ENCODE measurements at regions not wholly inside any gene's neighbourhood (a gene's known extent, or its start where the extent isn't known, plus 50 kb on each side); places are given as distances from the start of the nearest gene placed in this dataset.

DNA sequence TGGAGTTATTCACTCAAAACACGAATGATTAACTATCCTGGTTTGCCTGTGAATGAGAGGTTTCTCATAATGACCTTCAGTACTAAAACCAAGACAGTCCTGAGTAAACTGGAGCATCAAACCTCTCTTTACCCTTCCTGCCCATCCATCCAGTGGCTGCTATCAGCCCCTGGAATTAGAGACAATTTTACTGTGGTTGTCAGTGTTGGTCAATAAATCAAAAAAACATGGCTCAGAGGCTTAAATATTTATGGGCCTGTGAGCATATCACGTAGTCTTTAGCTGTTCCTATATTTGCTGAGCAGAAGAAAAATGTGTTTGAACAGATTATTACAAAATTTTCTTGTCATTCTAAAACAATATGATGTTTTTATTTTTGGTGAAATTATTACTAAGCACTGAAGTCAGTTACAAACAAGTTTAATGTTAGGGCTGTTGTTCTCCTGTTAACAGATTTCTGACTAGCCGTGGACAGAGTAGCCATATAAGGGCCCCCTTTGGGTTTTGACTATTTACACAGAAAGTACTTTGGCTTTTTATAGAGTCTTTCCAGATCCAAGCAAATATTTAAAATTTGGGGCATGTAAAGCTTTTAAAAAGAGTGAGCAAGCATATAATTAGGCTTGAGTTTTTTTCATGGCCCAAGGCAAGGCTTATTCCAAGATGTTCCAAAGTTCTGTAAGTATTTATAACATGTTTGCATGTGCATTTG is 580.9 kb downstream of the DIPK2A start:
- no peaks in the 10 kb centered on the region for H3K36me3 ChIP-seq
- no peak overlapping the region for H3K27ac ChIP-seq
- H3K4me3 ChIP-seq = no peak overlapping the region
- no peaks in the 10 kb centered on the region for H3K27me3 ChIP-seq
- TF ChIP-seq POLR2AphosphoS5 (IDR thresholded peaks at IDR 0.05) (no peak), POLR2A (IDR thresholded peaks at IDR 0.05) (no peak), CTCF (IDR thresholded peaks at IDR 0.05) (no peak)
- intact Hi-C loops (cut with DNase I; ENCODE audit: low total_unique reads) = no loop called here
- no peaks in the 10 kb centered on the region for H3K9me3 ChIP-seq
- H3K4me1 ChIP-seq = no peaks in the 10 kb centered on the region
- no peak for DNase-seq (ENCODE audit: low spot score in 2 of 2)

DNA sequence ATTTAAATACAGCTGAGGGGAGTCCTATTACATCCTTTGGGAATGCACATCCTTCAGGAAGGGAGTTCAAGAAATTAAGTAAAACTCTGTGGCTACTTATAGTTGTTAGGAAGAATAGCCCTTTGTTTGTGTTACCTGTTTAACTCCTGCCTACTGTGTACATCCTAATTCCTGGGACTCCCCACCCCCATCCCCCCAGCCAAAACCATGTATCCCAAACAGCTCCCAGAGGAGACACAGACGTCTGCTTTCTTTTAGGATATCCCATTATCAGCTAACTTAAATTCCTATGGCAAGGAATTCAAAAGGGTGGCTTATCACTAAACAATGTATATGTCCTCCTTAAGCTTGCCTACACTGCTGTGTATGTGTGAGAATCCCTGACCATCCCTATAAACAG is 581.7 kb downstream of the DIPK2A start:
- Histone ChIP-seq H3K4me3 (no peak overlapping the region), H3K9me3 (no peaks in the 10 kb centered on the region), H3K36me3 (no peaks in the 10 kb centered on the region), H3K27ac (no peak overlapping the region), H3K4me1 (no peaks in the 10 kb centered on the region), H3K27me3 (no peaks in the 10 kb centered on the region)
- TF ChIP-seq POLR2A (IDR thresholded peaks at IDR 0.05) (no peak), POLR2AphosphoS5 (IDR thresholded peaks at IDR 0.05) (no peak), CTCF (IDR thresholded peaks at IDR 0.05) (no peak)
- intact Hi-C loops (cut with DNase I; ENCODE audit: low total_unique reads) = no loop called here
- DNase-seq (ENCODE audit: low spot score in 2 of 2) = no peak

- Histone ChIP-seq H3K27me3 (no peaks in the 10 kb centered on the region), H3K4me3 (no peak overlapping the region), H3K4me1 (no peaks in the 10 kb centered on the region), H3K27ac (no peak overlapping the region), H3K9me3 (no peaks in the 10 kb centered on the region), H3K36me3 (no peaks in the 10 kb centered on the region)
- intact Hi-C loops (cut with DNase I; ENCODE audit: low total_unique reads) = no loop called here
- TF ChIP-seq CTCF (IDR thresholded peaks at IDR 0.05) (no peak), POLR2AphosphoS5 (IDR thresholded peaks at IDR 0.05) (no peak), POLR2A (IDR thresholded peaks at IDR 0.05) (no peak)
- no peak for DNase-seq (ENCODE audit: low spot score in 2 of 2)
These were observed 583.3 kb downstream of the DIPK2A start for GRCh38 chr3:144554889-144555288.

DNA sequence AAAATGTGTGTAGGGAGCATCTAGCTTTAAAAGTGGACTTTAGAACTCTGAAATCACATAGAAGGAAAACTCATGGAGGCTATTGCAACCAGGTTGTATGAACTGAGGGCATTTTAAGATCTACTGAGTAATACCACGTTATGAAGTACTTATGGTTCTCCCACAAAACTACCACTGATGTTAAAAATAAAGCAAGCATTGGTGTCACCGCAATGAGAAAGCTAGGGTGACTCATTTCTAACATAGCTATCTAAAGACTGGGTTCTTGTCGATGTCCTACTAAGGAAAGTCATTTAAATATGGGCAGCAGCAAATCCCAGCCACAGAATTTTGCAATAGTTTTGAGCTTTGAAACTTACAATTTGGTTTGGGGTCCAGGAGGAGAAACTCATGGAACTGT is 584.8 kb downstream of the DIPK2A start:
- Histone ChIP-seq H3K9me3 (no peaks in the 10 kb centered on the region), H3K4me3 (no peak overlapping the region), H3K36me3 (no peaks in the 10 kb centered on the region), H3K27me3 (no peaks in the 10 kb centered on the region), H3K27ac (no peak overlapping the region), H3K4me1 (no peaks in the 10 kb centered on the region)
- DNase-seq (ENCODE audit: low spot score in 2 of 2) = no peak
- TF ChIP-seq POLR2AphosphoS5 (IDR thresholded peaks at IDR 0.05) = no peak
- no peak for TF ChIP-seq POLR2A (IDR thresholded peaks at IDR 0.05)
- TF ChIP-seq CTCF (IDR thresholded peaks at IDR 0.05) = no peak
- intact Hi-C loops (cut with DNase I; ENCODE audit: low total_unique reads) = no loop called here

GRCh38 chr3:144557515-144557914 is 585.9 kb downstream of the DIPK2A start:
- H3K27me3 ChIP-seq = no peaks in the 10 kb centered on the region
- no peak overlapping the region for H3K27ac ChIP-seq
- no peak for DNase-seq (ENCODE audit: low spot score in 2 of 2)
- no peaks in the 10 kb centered on the region for H3K9me3 ChIP-seq
- intact Hi-C loops (cut with DNase I; ENCODE audit: low total_unique reads) = no loop called here
- H3K4me1 ChIP-seq = no peaks in the 10 kb centered on the region
- H3K36me3 ChIP-seq = no peaks in the 10 kb centered on the region
- no peak for TF ChIP-seq CTCF (IDR thresholded peaks at IDR 0.05)
- no peak for TF ChIP-seq POLR2AphosphoS5 (IDR thresholded peaks at IDR 0.05)
- TF ChIP-seq POLR2A (IDR thresholded peaks at IDR 0.05) = no peak
- no peak overlapping the region for H3K4me3 ChIP-seq

All from breast epithelium (tissue), 4 donors.